22Rv1 (cell line): ENCODE measurements at regions not wholly inside any gene's neighbourhood (a gene's known extent, or its start where the extent isn't known, plus 50 kb on each side); places are given as distances from the start of the nearest gene placed in this dataset.
A peak's percentile ranks its signal among the peaks of the same experiment; 100 is the strongest.

Source experiments
- H3K27ac ChIP-seq: fragments of 450-650 bp; 2 replicates; pipeline ENCODE4 v1.5.1; 2017
- CTCF ChIP-seq: fragments of 450-650 bp; IDR thresholded peaks from 2 replicates; pipeline ENCODE4 v1.5.1; 2017; ENCODE audit warnings: mild to moderate bottlenecking
- ZFX ChIP-seq: fragments of 450-650 bp; IDR thresholded peaks from 2 replicates; pipeline ENCODE4 v1.6.1; 2017; ENCODE audit warnings: antibody characterized with exemption, borderline replicate concordance

GRCh38 chr13:80144493-80144892 lies 196.4 kb downstream of the SPRY2 start:
- no peak for TF ChIP-seq ZFX
- H3K27ac ChIP-seq = no peak overlapping the region

- H3K27ac ChIP-seq = no peak overlapping the region
- no peak for TF ChIP-seq ZFX
- no peak for TF ChIP-seq CTCF
Measured at GRCh38 chr13:80141123-80141849, 199.6 kb downstream of the SPRY2 start.

- no peak overlapping the region for H3K27ac ChIP-seq
- TF ChIP-seq ZFX (no peak), CTCF (no peak)
Measured at GRCh38 chr13:80140685-80141084, 200.2 kb downstream of the SPRY2 start.

GRCh38 chr13:80139196-80139595 lies 201.7 kb downstream of the SPRY2 start:
- TF ChIP-seq ZFX = no peak
- no peak for TF ChIP-seq CTCF
- H3K27ac ChIP-seq = no peak overlapping the region

- TF ChIP-seq ZFX = no peak
- TF ChIP-seq CTCF = no peak
- H3K27ac ChIP-seq = no peak overlapping the region
Measured at GRCh38 chr13:80137994-80138393, 202.9 kb downstream of the SPRY2 start.

GRCh38 chr13:80134346-80134745 lies 206.6 kb downstream of the SPRY2 start:
- no peak for TF ChIP-seq CTCF
- TF ChIP-seq ZFX = no peak
- no peak overlapping the region for H3K27ac ChIP-seq

GRCh38 chr13:80133631-80134261 lies 207.2 kb downstream of the SPRY2 start:
- H3K27ac ChIP-seq = peak overlapping the region; percentile 71
- TF ChIP-seq CTCF (no peak), ZFX (no peak)
